Endodermal cell (in vitro differentiated cells): ENCODE measurements at regions not wholly inside any gene's neighbourhood (a gene's known extent, or its start where the extent isn't known, plus 50 kb on each side); places are given as distances from the start of the nearest gene placed in this dataset.

Source experiments
- DNase-seq: peaks from one replicate; pipeline ENCODE4 v3.0.0-alpha.2; 2017
- H3K27ac ChIP-seq: 2 replicates; pipeline ENCODE4 v1.5.1; 2013; ENCODE audit warnings: mild to moderate bottlenecking, low read depth, low read length, moderate library complexity
- H3K27me3 ChIP-seq: 2 replicates; pipeline ENCODE4 v1.6.1; 2013; ENCODE audit warnings: mild to moderate bottlenecking, low read length, moderate library complexity; ENCODE audit not compliant: insufficient read depth, control insufficient read depth, poor library complexity, severe bottlenecking
- H3K36me3 ChIP-seq: 2 replicates; pipeline ENCODE4 v1.7.0; 2013; ENCODE audit warnings: mild to moderate bottlenecking, low read length, moderate library complexity; ENCODE audit not compliant: control insufficient read depth, insufficient read depth
- H3K4me1 ChIP-seq: one replicate; pipeline ENCODE4 v1.7.0; 2013; ENCODE audit warnings: low read length; ENCODE audit not compliant: control insufficient read depth, insufficient read depth
- H3K4me3 ChIP-seq: 2 replicates; pipeline ENCODE4 v1.5.1; 2013; ENCODE audit warnings: mild to moderate bottlenecking, low read length, moderate library complexity
- H3K9ac ChIP-seq: 2 replicates; pipeline ENCODE4 v1.6.1; 2013; ENCODE audit warnings: mild to moderate bottlenecking, low read length, moderate library complexity; ENCODE audit not compliant: poor library complexity, severe bottlenecking; ENCODE audit errors: extremely low read depth
- H3K9me3 ChIP-seq: 2 replicates; pipeline ENCODE4 v1.6.1; 2013; ENCODE audit warnings: mild to moderate bottlenecking, low read length, moderate library complexity; ENCODE audit not compliant: control insufficient read depth
- H3K27ac Mint-ChIP-seq: 2 replicates; pipeline ENCODE4 v1.8.0; 2020; ENCODE audit warnings: mixed read lengths
- H3K27me3 Mint-ChIP-seq: 2 replicates; pipeline ENCODE4 v1.8.0; 2021; ENCODE audit warnings: mild to moderate bottlenecking, mixed read lengths; ENCODE audit not compliant: insufficient read depth
- H3K36me3 Mint-ChIP-seq: 2 replicates; pipeline ENCODE4 v1.8.0; 2020; ENCODE audit warnings: low read depth, mixed read lengths
- H3K4me1 Mint-ChIP-seq: 2 replicates; pipeline ENCODE4 v1.8.0; 2020; ENCODE audit warnings: mixed read lengths
- H3K4me3 Mint-ChIP-seq: 2 replicates; pipeline ENCODE4 v1.8.0; 2020; ENCODE audit warnings: mild to moderate bottlenecking, moderate library complexity, mixed read lengths
- H3K9me3 Mint-ChIP-seq: 2 replicates; pipeline ENCODE4 v1.8.0; 2020; ENCODE audit warnings: mild to moderate bottlenecking, mixed read lengths
- WGBS, 2 experiments: methylation state at CpG; one replicate each; pipeline versions ENCODE4 v1.1.5 to v1.1.7; 2013; ENCODE audit warnings: missing lambda C conversion rate in 2 of 2, mixed read lengths in 1 of 2; ENCODE audit not compliant: insufficient coverage in 1 of 2, insufficient read length in 1 of 2; 5-methylcytosine and 5-hydroxymethylcytosine counted together
- TF ChIP-seq, protein P1 (sequence below): fragments of 200-600 bp; sonication (generic); conservative IDR thresholded peaks from 2 replicates; pipeline ENCODE4 v1.5.0; 2021; ENCODE audit warnings: antibody characterized with exemption, mild to moderate bottlenecking

DNA sequence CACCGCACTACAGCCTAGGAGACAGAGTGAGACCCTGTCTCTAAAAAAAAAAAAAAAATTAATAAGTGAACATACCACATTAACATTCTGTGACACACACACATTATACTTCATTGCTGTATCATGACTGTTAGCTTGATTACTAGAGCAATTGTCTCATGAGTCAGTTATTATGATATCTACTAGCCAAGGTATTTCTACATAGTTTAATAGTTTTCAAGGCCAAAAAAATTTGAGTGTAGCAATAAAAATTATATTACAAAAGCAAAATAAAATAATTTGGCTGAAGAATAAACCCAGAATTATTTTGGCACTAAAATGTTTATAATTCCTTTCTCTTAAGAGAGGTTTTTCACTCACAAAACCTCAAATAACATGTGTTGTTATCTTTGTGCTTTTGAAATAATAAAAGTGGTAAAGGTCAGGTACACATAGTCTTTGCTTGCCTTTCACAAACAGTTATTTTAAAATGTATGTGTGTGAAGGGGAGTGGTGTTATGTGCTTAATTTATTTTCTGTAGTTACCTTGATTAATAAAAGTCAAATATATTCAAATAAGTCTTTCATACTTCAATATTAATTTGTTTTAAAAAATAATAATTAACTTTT is 136.9 kb upstream of the SPOPL start:
- peaks cover 6% of the 10 kb centered on the region for H3K4me1 Mint-ChIP-seq
- Histone ChIP-seq H3K27ac (no peak overlapping the region), H3K9me3 (no peaks in the 10 kb centered on the region), H3K36me3 (no peaks in the 10 kb centered on the region), H3K4me1 (no peaks in the 10 kb centered on the region), H3K27me3 (no peaks in the 10 kb centered on the region), H3K4me3 (no peak overlapping the region), H3K9ac (no peak overlapping the region)
- no peak overlapping the region for H3K4me3 Mint-ChIP-seq
- TF ChIP-seq, protein P1, sequence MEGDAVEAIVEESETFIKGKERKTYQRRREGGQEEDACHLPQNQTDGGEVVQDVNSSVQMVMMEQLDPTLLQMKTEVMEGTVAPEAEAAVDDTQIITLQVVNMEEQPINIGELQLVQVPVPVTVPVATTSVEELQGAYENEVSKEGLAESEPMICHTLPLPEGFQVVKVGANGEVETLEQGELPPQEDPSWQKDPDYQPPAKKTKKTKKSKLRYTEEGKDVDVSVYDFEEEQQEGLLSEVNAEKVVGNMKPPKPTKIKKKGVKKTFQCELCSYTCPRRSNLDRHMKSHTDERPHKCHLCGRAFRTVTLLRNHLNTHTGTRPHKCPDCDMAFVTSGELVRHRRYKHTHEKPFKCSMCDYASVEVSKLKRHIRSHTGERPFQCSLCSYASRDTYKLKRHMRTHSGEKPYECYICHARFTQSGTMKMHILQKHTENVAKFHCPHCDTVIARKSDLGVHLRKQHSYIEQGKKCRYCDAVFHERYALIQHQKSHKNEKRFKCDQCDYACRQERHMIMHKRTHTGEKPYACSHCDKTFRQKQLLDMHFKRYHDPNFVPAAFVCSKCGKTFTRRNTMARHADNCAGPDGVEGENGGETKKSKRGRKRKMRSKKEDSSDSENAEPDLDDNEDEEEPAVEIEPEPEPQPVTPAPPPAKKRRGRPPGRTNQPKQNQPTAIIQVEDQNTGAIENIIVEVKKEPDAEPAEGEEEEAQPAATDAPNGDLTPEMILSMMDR = no peak
- no peak overlapping the region for H3K27ac Mint-ChIP-seq
- H3K36me3 Mint-ChIP-seq = no peaks in the 10 kb centered on the region
- no peaks in the 10 kb centered on the region for H3K27me3 Mint-ChIP-seq
- WGBS, 2 experiments = 100% methylated on average over 1 of the region's 1 CpG; no CpG with 5 or more reads in 1 of the 2 experiments
- DNase-seq = no peak
- H3K9me3 Mint-ChIP-seq = no peaks in the 10 kb centered on the region

GRCh38 chr2:138365581-138365980 is 136.0 kb upstream of the SPOPL start:
- no peak overlapping the region for H3K27ac Mint-ChIP-seq
- no peaks in the 10 kb centered on the region for H3K27me3 ChIP-seq
- H3K4me1 ChIP-seq = no peaks in the 10 kb centered on the region
- DNase-seq = no peak
- H3K9ac ChIP-seq = no peak overlapping the region
- no peaks in the 10 kb centered on the region for H3K9me3 ChIP-seq
- H3K27me3 Mint-ChIP-seq = no peaks in the 10 kb centered on the region
- no peak overlapping the region for H3K27ac ChIP-seq
- peaks cover 10% of the 10 kb centered on the region for H3K4me1 Mint-ChIP-seq
- no peaks in the 10 kb centered on the region for H3K9me3 Mint-ChIP-seq
- no peaks in the 10 kb centered on the region for H3K36me3 ChIP-seq
- H3K4me3 ChIP-seq = no peak overlapping the region
- H3K4me3 Mint-ChIP-seq = no peak overlapping the region
- H3K36me3 Mint-ChIP-seq = no peaks in the 10 kb centered on the region
- WGBS, 2 experiments = 92% methylated on average over 3 of the region's 3 CpGs; no CpG with 5 or more reads in 1 of the 2 experiments
- TF ChIP-seq, protein P1 = no peak

- peaks cover 4% of the 10 kb centered on the region for H3K4me1 Mint-ChIP-seq
- no peaks in the 10 kb centered on the region for H3K27me3 Mint-ChIP-seq
- Histone ChIP-seq H3K36me3 (no peaks in the 10 kb centered on the region), H3K4me1 (no peaks in the 10 kb centered on the region), H3K9me3 (no peaks in the 10 kb centered on the region), H3K4me3 (no peak overlapping the region), H3K27me3 (no peaks in the 10 kb centered on the region), H3K9ac (no peak overlapping the region), H3K27ac (no peak overlapping the region)
- H3K27ac Mint-ChIP-seq = no peak overlapping the region
- no peak for DNase-seq
- H3K4me3 Mint-ChIP-seq = no peak overlapping the region
- TF ChIP-seq, protein P1 = no peak
- H3K9me3 Mint-ChIP-seq = no peaks in the 10 kb centered on the region
- H3K36me3 Mint-ChIP-seq = no peaks in the 10 kb centered on the region
Observed at GRCh38 chr2:138369856-138370255, 131.7 kb upstream of the SPOPL start.
